WTC11 (cell line): ENCODE measurements at regions not wholly inside any gene's neighbourhood (a gene's known extent, or its start where the extent isn't known, plus 50 kb on each side); places are given as distances from the start of the nearest gene placed in this dataset.

Experiments used
- ATAC-seq: fragments of 200-7000 bp; cut with Tn5 transposase; 2 replicates; pipeline ENCODE4 v1.10.0; 2021; ENCODE audit warnings: mild to moderate bottlenecking, moderate library complexity
- CTCF ChIA-PET: fragments of 300-600 bp; sonication (Branson Sonifier 250); formaldehyde crosslinking; loops from one replicate; lab custom pipeline; 2021; ENCODE audit warnings: antibody characterized with exemption; lab: Charles Lee
- POLR2A ChIA-PET: fragments of 350-600 bp; sonication (Branson Sonifier 250); formaldehyde crosslinking; loops from one replicate; lab custom pipeline; 2021; ENCODE audit warnings: antibody characterized with exemption; lab: Charles Lee
- DNase-seq: peaks from one replicate; pipeline ENCODE4 v3.0.0; 2021; ENCODE audit warnings: low spot score
- H3K27ac Mint-ChIP-seq: 2 replicates; pipeline ENCODE4 v1.8.0; 2021; ENCODE audit warnings: mixed read lengths
- H3K27me3 Mint-ChIP-seq: 2 replicates; pipeline ENCODE4 v1.8.0; 2021; ENCODE audit warnings: low read depth, mild to moderate bottlenecking, moderate library complexity, mixed read lengths
- H3K36me3 Mint-ChIP-seq: 2 replicates; pipeline ENCODE4 v1.8.0; 2021; ENCODE audit warnings: mixed read lengths
- H3K4me1 Mint-ChIP-seq: 2 replicates; pipeline ENCODE4 v1.8.0; 2022; ENCODE audit warnings: mixed read lengths
- H3K4me3 Mint-ChIP-seq: 2 replicates; pipeline ENCODE4 v1.8.0; 2021; ENCODE audit warnings: mild to moderate bottlenecking, moderate library complexity, mixed read lengths
- H3K9me3 Mint-ChIP-seq: 2 replicates; pipeline ENCODE4 v1.8.0; 2021; ENCODE audit warnings: mixed read lengths
- ATF1 ChIP-seq: sonication (generic); formaldehyde crosslinking; IDR thresholded peaks from 2 replicates; pipeline ENCODE4 v1.8.1; 2023; ENCODE audit warnings: mild to moderate bottlenecking, moderate library complexity, missing genetic modification reagents
- CREB1 ChIP-seq: sonication (generic); formaldehyde crosslinking; IDR thresholded peaks from 2 replicates; pipeline ENCODE4 v1.8.0; 2023; ENCODE audit warnings: mild to moderate bottlenecking, missing genetic modification reagents
- E2F4 ChIP-seq: sonication (generic); formaldehyde crosslinking; IDR thresholded peaks from 2 replicates; pipeline ENCODE4 v1.8.1; 2022; ENCODE audit warnings: low read depth, mild to moderate bottlenecking, moderate library complexity, missing genetic modification reagents, borderline replicate concordance
- GRHL2 ChIP-seq: fragments of 250-450 bp; sonication (Bioruptor Pico); IDR thresholded peaks from 2 replicates; pipeline ENCODE4 v1.8.0; 2022; ENCODE audit warnings: mild to moderate bottlenecking, moderate library complexity; ENCODE audit not compliant: insufficient replicate concordance, severe bottlenecking
- IRF2 ChIP-seq: sonication (generic); formaldehyde crosslinking; IDR thresholded peaks from 2 replicates; pipeline ENCODE4 v1.8.0; 2022; ENCODE audit warnings: low read depth, missing genetic modification reagents, borderline replicate concordance
- JAZF1 ChIP-seq: fragments of 250-450 bp; sonication (Bioruptor Pico); IDR thresholded peaks from 2 replicates; pipeline ENCODE4 v1.9.0; 2021; ENCODE audit warnings: moderate library complexity, mild to moderate bottlenecking, inconsistent platforms
- MYBL2 ChIP-seq: sonication (generic); formaldehyde crosslinking; IDR thresholded peaks from 2 replicates; pipeline ENCODE4 v1.8.1; 2023; ENCODE audit warnings: mild to moderate bottlenecking, moderate library complexity, missing genetic modification reagents
- NFATC4 ChIP-seq: fragments of 250-450 bp; sonication (Bioruptor Pico); IDR thresholded peaks from 2 replicates; pipeline ENCODE4 v1.9.0; 2021; ENCODE audit warnings: mild to moderate bottlenecking
- PRRX2 ChIP-seq: fragments of 250-450 bp; sonication (Bioruptor Pico); IDR thresholded peaks from 2 replicates; pipeline ENCODE4 v1.8.0; 2021; ENCODE audit warnings: mild to moderate bottlenecking
- SP1 ChIP-seq: sonication (generic); formaldehyde crosslinking; conservative IDR thresholded peaks from 2 replicates; pipeline ENCODE4 v1.8.1; 2022; ENCODE audit warnings: missing genetic modification reagents
- TEAD1 ChIP-seq: sonication (generic); formaldehyde crosslinking; IDR thresholded peaks from 2 replicates; pipeline ENCODE4 v1.8.0; 2022; ENCODE audit warnings: mild to moderate bottlenecking, missing genetic modification reagents
- ZNF138 ChIP-seq: sonication (generic); formaldehyde crosslinking; conservative IDR thresholded peaks from 2 replicates; pipeline ENCODE4 v1.8.1; 2022; ENCODE audit warnings: mild to moderate bottlenecking, moderate library complexity, missing genetic modification reagents
- ZNF232 ChIP-seq: sonication (generic); formaldehyde crosslinking; IDR thresholded peaks from 2 replicates; pipeline ENCODE4 v1.8.0; 2022; ENCODE audit warnings: mild to moderate bottlenecking, missing genetic modification reagents
- ZSCAN18 ChIP-seq: fragments of 250-450 bp; sonication (Bioruptor Pico); IDR thresholded peaks from 2 replicates; pipeline ENCODE4 v2.1.2; 2022; ENCODE audit warnings: mild to moderate bottlenecking, moderate library complexity
- TF ChIP-seq, protein P1 (sequence below): sonication (generic); formaldehyde crosslinking; IDR thresholded peaks from 2 replicates; pipeline ENCODE4 v1.8.0; 2022; ENCODE audit warnings: mild to moderate bottlenecking, missing genetic modification reagents
- TF ChIP-seq, protein P2 (sequence below): fragments of 250-450 bp; sonication (Bioruptor Pico); IDR thresholded peaks from 2 replicates; pipeline ENCODE4 v1.8.0; 2021; ENCODE audit warnings: mild to moderate bottlenecking
- TF ChIP-seq, protein P3 (sequence below): sonication (generic); formaldehyde crosslinking; IDR thresholded peaks from 2 replicates; pipeline ENCODE4 v1.8.0; 2023; ENCODE audit warnings: missing genetic modification reagents, mild to moderate bottlenecking, borderline replicate concordance

DNA sequence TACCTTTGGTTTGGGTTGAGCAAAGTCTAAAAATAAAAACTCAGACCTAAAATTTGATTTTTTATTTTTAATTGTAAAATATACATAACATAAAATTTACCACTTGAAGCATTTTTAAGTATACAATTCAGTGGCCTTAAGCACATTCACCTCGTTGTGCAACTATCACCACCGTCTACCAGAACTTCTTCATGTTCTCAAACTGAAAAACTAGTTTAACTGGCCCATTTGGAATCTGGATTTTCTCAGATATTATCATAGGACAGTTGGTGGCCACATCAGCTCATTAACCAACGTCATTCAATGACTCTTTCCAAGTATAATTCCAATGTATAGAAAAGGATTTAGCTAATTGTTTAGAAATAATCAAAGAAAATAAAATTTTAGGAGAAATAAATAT lies 319.3 kb downstream of the TLE1 start:
- ChIA-PET POLR2A (no interaction called here), CTCF (no interaction called here)
- peaks cover 22% of the 10 kb centered on the region for H3K9me3 Mint-ChIP-seq
- H3K36me3 Mint-ChIP-seq, result peaks cover 2% of the 10 kb centered on the region
- no peak for ATAC-seq
- peaks cover 33% of the 10 kb centered on the region for H3K4me1 Mint-ChIP-seq
- H3K27ac Mint-ChIP-seq, result no peak overlapping the region
- DNase-seq, result no peak
- H3K27me3 Mint-ChIP-seq, result no peaks in the 10 kb centered on the region; the same call in 1 of the 2 replicates
- no peak for TF ChIP-seq NFATC4 (CRISPR knock-in tag)
- no peak overlapping the region for H3K4me3 Mint-ChIP-seq

DNA sequence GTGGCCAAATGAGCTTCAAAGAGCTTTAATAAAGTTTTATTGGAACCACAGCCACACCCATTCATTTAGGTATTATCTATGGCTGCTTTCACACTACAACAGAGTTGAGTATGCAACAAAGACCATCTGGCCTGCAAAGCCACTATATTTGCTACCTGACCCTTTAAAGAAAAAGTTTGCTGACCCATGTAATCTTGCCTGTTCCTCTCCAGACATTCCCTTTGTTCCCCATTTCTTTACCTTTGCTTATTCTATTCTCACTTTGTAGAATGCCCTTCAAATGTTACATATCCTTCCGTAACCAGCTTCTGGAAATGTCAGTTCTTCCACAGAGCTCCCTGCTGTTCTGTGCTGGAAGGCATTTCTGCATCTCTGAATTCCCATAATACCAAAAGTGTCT lies 320.2 kb downstream of the TLE1 start:
- POLR2A ChIA-PET, result no interaction called here
- no peaks in the 10 kb centered on the region; the same call in 1 of the 2 replicates for H3K27me3 Mint-ChIP-seq
- no peak for ATAC-seq
- TF ChIP-seq PRRX2 (CRISPR knock-in tag) (no peak), E2F4 (no peak), JAZF1 (CRISPR knock-in tag) (no peak), TEAD1 (CRISPR knock-in tag) (no peak), GRHL2 (CRISPR knock-in tag) (no peak), NFATC4 (CRISPR knock-in tag) (no peak), ZSCAN18 (no peak), MYBL2 (CRISPR knock-in tag) (no peak), ZNF138 (CRISPR knock-in tag) (no peak), SP1 (CRISPR knock-in tag) (no peak), ATF1 (no peak), CREB1 (CRISPR knock-in tag) (no peak), IRF2 (CRISPR knock-in tag) (no peak), ZNF232 (CRISPR knock-in tag) (no peak)
- TF ChIP-seq, protein P1, sequence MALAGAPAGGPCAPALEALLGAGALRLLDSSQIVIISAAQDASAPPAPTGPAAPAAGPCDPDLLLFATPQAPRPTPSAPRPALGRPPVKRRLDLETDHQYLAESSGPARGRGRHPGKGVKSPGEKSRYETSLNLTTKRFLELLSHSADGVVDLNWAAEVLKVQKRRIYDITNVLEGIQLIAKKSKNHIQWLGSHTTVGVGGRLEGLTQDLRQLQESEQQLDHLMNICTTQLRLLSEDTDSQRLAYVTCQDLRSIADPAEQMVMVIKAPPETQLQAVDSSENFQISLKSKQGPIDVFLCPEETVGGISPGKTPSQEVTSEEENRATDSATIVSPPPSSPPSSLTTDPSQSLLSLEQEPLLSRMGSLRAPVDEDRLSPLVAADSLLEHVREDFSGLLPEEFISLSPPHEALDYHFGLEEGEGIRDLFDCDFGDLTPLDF, result no peak
- TF ChIP-seq, protein P2, sequence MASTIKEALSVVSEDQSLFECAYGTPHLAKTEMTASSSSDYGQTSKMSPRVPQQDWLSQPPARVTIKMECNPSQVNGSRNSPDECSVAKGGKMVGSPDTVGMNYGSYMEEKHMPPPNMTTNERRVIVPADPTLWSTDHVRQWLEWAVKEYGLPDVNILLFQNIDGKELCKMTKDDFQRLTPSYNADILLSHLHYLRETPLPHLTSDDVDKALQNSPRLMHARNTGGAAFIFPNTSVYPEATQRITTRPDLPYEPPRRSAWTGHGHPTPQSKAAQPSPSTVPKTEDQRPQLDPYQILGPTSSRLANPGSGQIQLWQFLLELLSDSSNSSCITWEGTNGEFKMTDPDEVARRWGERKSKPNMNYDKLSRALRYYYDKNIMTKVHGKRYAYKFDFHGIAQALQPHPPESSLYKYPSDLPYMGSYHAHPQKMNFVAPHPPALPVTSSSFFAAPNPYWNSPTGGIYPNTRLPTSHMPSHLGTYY (CRISPR knock-in tag), result no peak
- TF ChIP-seq, protein P3, sequence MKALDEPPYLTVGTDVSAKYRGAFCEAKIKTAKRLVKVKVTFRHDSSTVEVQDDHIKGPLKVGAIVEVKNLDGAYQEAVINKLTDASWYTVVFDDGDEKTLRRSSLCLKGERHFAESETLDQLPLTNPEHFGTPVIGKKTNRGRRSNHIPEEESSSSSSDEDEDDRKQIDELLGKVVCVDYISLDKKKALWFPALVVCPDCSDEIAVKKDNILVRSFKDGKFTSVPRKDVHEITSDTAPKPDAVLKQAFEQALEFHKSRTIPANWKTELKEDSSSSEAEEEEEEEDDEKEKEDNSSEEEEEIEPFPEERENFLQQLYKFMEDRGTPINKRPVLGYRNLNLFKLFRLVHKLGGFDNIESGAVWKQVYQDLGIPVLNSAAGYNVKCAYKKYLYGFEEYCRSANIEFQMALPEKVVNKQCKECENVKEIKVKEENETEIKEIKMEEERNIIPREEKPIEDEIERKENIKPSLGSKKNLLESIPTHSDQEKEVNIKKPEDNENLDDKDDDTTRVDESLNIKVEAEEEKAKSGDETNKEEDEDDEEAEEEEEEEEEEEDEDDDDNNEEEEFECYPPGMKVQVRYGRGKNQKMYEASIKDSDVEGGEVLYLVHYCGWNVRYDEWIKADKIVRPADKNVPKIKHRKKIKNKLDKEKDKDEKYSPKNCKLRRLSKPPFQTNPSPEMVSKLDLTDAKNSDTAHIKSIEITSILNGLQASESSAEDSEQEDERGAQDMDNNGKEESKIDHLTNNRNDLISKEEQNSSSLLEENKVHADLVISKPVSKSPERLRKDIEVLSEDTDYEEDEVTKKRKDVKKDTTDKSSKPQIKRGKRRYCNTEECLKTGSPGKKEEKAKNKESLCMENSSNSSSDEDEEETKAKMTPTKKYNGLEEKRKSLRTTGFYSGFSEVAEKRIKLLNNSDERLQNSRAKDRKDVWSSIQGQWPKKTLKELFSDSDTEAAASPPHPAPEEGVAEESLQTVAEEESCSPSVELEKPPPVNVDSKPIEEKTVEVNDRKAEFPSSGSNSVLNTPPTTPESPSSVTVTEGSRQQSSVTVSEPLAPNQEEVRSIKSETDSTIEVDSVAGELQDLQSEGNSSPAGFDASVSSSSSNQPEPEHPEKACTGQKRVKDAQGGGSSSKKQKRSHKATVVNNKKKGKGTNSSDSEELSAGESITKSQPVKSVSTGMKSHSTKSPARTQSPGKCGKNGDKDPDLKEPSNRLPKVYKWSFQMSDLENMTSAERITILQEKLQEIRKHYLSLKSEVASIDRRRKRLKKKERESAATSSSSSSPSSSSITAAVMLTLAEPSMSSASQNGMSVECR (CRISPR knock-in tag), result no peak
- H3K4me3 Mint-ChIP-seq, result no peak overlapping the region
- CTCF ChIA-PET, result no interaction called here
- peaks cover 32% of the 10 kb centered on the region for H3K9me3 Mint-ChIP-seq
- H3K27ac Mint-ChIP-seq, result no peak overlapping the region
- no peak for DNase-seq
- peaks cover 12% of the 10 kb centered on the region for H3K36me3 Mint-ChIP-seq
- H3K4me1 Mint-ChIP-seq, result peaks cover 25% of the 10 kb centered on the region
